ENCODE measurements at regions not wholly inside any gene's neighbourhood (a gene's known extent, or its start where the extent isn't known, plus 50 kb on each side); places are given as distances from the start of the nearest gene placed in this dataset.
"Not testable (repeated sequence)": the region's sequence is repeated elsewhere in the genome, so short reads cannot be mapped to it uniquely, and the experiment has no call there.

DNA sequence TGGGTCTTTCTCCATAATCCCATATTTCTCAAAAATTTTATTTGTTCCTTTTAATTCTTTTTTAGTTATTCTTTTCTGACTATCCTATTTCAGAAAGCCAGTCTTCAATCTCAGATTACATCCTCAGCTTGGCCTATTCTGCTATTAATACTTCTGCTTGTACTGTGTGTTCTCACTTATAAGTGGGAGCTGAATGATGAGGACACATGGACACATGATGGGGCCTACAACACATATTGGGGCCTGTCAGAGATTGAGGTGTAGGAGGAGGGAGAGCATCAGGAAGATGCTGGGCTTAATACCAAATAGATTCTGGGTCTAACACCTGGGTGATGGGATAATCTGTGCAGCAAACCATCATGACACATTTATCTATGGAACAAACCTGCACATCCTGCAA lies 82.3 kb downstream of the MAGEE1 start:
- DNase-seq (ENCODE audit: low spot score): no peak
- intact Hi-C loops (cut with DNase I): no loop called here

DNA sequence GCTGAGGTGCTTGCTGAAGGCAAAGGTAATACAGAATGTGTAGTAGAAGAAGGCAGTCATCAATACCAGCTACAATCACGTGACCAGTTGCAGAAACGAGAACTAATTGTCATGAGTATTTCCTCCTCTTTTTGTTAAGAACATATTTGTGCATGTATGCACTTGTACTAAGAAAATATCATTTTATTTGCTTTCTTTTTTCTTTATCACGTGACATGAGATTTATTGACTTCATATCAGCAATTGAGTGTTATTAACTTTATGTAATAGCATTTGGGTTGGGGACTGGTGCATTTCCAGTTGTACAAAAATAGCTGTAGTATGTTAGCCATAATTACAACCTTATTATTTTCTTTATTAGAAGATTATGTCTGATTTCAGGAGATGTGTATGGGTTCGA lies 90.0 kb downstream of the MAGEE1 start:
- intact Hi-C loops (cut with DNase I): no loop called here
- DNase-seq (ENCODE audit: low spot score): no peak

DNA sequence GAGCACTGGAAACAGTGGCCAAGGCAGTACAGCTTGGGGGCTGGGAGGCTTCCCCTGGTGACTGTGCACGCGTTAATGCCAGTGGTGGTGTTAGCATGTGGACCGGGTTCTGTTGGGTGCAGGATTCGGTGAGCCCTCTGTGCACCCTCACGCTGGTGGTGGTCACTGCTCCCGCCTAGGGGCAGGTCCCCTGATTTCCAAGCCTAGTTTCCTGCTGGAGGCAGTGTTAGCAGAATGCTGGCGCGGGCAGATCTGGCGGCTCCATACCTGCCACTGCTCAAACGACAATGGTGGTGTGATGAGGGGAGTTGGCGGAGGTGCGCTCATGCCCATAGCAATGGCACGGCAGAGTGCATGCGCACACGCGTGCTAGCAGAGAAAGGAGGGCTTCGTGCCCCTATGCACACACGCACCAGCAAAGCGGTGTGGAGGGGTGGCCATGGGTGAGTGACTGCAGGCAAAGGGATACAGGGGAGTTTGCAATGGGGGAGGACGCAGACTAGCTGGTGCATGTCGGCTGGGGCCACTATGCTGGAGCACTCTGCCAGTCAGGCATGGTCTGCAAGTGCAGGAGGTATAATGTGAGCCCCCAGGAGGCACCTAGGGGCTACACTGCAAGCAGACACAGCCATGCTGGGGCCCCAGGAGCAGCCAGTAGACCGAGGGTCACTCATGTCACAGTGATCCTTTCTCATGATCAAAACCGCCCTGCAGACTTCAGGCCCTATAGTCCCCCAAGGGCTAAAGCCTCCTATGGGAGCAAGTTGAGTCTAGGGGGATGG lies 93.0 kb downstream of the MAGEE1 start:
- no peak for DNase-seq (ENCODE audit: low spot score)
- intact Hi-C loops (cut with DNase I): no loop called here

DNA sequence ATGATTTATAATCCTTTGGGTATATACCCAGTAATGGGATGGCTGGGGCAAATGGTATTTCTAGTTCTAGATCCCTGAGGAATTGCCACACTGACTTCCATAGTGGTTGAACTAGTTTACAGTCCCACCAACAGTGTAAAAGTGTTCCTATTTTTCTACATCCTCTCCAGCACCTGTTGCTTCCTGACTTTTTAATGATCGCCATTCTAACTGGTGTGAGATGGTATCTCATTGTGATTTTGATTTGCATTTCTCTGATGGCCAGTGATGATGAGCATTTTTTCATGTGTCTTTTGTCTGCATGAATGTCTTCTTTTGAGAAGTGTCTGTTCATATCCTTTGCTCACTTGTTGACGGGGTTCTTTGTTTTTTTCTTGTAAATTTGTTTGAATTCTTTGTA lies 108.2 kb downstream of the MAGEE1 start:
- DNase-seq (ENCODE audit: low spot score); intact Hi-C loops (cut with DNase I): not testable (repeated sequence)

DNA sequence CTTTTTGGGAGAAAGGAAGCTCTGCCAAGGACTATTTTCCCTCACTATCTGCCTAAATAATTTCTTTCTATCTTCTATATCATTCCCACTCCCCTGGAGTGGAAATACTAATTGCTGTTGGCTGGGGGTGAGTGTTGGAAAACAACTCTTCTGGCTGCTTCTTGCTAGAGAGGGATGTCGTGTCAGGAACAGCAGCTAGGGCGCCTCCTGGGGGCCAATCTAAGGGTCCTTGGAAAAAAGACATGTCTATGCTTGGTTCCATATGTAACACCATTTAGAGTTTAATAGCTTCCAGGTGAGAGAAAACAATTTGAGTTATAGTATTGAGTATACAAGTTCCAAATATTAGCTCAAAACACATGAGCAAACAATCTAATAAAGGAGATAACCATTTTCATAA lies 111.3 kb downstream of the MAGEE1 start:
- DNase-seq (ENCODE audit: low spot score): no peak
- intact Hi-C loops (cut with DNase I): no loop called here

DNA sequence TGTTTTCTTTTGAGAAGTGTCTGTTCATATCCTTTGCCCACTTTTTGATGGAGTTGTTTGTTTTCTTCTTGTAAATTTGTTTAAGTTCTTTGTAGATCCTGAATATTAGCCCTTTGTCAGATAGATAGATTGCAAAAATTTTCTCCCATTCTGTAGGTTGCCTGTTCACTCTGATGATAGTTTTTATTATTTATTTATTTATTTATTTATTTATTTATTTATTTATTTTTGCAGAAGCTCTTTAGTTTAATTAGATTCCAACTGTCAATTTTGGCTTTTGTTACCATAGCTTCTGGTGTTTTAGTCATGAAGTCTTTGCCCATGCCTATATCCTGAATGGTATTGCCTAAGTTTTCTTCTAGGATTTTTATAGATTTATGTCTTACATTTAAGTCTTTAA lies 115.9 kb downstream of the MAGEE1 start:
- intact Hi-C loops (cut with DNase I); DNase-seq (ENCODE audit: low spot score): not testable (repeated sequence)

DNA sequence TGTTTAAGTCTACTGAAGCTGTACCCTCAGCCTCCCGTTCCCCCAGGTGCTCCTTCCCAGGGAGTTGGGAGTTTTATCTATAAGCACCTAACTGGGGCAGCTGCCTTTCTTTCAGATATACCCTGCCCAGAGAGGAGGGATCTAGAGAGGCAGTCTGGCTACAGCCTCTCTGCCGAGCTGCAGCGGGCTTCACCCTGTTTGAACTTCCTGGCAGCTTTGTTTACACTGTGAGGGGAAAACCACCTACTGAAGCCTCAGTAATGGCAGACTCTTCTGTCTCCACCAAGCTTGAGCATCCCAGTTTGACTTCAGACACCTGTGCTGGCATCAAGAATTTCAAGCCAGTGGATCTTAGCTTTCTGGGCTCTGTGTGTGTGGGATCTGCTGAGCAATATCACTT lies 122.5 kb downstream of the MAGEE1 start:
- no peak for DNase-seq (ENCODE audit: low spot score)
- intact Hi-C loops (cut with DNase I): no loop called here

DNA sequence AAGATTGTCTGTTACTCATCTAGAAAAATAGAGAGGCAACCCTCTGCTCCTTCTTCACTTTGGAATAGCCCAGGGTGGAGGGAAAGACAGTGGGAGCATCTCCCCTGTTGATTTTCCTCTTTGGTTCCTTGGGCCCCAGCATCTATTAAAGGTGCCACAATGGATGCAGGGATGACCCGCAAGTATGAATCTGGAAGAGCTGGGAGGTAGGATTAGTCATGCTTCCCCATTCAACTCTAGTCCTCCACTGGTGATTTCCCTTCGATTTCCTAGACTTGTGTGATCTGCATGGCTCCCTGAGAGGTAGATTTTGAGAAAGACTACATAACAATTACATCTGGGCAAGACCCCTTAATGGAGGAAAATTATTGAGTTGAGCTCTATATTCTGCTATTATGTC lies 127.8 kb downstream of the MAGEE1 start:
- intact Hi-C loops (cut with DNase I): no loop called here
- DNase-seq (ENCODE audit: low spot score): no peak

DNA sequence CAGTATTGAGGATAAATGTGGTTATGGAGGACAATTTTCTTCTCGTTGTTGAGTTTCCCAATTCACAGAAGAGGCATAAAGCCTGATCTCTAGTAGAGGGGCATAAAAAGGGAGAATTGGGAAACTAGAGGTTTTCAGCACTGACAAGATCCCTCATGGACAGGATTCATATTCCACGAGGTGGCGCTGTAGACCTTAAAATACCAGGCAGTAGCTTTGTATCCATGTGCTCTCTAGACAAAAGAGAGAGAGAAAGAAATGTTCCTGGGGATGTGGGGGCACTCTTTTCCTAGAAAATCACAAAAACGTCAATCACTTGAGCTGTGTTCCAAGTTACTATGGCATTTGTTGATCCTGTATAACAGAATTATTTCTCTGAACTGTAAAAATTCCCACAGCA lies 128.3 kb downstream of the MAGEE1 start:
- intact Hi-C loops (cut with DNase I): loop anchor here in 1 of 2 donors (2.0 kb wide), 1 partner anchor 63 kb away; no protein-coding TSS in a partner anchor
- no peak for DNase-seq (ENCODE audit: low spot score)

DNA sequence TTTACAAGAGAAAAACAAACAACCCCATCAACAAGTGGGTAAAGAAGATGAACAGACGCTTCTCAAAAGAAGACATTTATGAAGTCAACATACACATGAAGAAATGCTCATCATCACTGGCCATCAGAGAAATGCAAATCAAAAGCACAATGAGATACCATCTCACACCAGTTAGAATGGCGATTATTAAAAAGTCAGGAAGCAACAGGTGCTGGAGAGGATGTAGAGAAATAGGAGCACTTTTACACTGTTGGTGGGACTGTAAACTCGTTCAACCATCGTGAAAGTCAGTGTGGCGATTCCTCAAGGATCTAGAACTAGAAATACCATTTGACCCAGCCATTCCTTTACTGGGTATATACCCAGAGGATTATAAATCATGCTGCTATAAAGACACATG lies 137.3 kb downstream of the MAGEE1 start:
- DNase-seq (ENCODE audit: low spot score); intact Hi-C loops (cut with DNase I): not testable (repeated sequence)

DNA sequence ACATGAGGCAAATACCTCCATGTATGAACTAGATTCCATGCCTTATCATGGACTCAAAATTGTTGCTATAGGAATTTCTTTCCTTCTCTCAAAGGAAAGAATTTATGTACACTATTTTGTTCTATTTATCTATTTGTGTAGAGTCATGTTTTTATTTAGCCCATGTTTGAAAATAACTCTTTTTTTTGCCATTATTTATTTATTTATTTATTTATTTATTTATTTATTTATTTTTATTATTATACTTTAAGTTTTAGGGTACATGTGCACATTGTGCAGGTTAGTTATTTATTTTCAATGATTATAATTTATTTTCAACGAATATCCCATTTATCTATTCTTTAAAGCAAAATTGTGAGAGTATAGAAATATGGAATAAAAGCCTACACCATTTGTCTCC lies 177.9 kb downstream of the MAGEE1 start:
- intact Hi-C loops (cut with DNase I): no loop called here
- DNase-seq (ENCODE audit: low spot score): no peak

DNA sequence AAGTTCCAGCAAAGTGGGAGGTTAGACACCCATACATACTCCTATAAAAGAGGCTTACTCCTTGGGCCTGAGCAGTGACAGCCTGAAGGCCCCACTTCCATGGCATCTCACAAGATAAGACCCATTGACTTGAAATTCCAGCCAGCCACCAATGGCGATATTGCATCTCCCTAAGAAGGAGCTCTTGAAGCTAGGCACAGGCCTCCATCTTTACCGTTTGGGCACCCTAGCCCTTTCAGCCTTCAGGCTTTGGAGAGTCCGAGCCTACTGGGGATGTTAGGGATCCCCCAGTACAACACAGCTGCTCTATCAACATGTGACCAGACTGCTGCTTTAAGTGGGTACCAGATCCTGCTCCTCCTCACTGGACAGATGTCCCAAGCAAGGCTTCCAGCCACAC lies 189.5 kb downstream of the MAGEE1 start:
- no peak for DNase-seq (ENCODE audit: low spot score)
- intact Hi-C loops (cut with DNase I): no loop called here

DNA sequence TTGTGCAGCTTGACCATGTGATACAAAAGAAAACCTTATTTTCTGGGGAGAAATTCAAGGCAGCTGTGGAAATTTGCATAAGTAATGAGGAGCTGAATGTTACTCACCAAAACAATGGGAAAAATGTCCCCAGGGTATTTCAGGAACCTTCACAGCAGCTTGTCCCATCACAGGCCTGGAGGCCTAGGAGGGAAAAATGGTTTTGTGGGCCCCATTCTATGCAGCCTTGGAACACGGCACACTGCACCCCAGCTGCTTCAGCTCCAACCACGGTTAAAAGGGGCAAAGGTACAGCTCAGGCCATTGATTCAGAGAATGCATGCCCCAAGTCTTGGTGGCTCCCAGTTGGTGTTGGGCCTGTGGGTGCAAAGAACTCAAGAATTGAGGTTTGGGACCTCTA lies 216.1 kb downstream of the MAGEE1 start:
- DNase-seq (ENCODE audit: low spot score): no peak
- intact Hi-C loops (cut with DNase I): no loop called here

DNA sequence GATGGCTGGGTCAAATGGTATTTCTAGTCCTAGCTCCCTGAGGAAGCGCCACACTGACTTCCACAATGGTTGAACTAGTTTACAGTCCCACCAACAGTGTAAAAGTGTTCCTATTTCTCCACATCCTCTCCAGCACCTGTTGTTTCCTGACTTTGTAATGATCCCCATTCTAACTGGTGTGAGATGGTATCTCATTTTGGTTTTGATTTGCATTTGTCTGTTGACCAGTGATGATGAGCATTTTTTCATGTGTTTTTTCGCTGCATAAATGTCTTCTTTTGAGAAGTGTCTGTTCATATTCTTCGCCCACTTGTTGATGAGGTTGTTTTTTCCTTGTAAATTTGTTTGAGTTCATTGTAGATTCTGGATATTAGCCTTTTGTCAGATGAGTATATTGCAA lies 223.9 kb downstream of the MAGEE1 start:
- intact Hi-C loops (cut with DNase I); DNase-seq (ENCODE audit: low spot score): not testable (repeated sequence)

DNA sequence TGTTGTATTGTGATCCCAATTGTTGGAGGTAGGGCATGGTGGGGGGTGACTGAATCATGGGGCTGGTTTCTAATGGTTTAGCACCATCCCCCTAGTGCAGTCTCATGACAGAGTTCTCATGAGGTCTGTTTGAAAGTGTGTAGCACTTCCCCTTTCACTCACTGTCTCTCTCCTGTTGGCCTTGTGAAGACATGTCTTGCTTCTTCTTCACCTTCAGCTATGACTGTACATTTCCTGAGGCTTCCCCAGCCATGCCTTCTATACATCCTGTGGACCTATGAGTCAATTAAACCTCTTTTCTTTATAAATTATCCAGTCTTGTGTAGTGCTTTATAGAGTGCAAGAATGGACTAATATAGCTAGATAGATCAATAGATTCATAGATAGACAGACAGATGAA lies 230.0 kb downstream of the MAGEE1 start:
- DNase-seq (ENCODE audit: low spot score): no peak
- intact Hi-C loops (cut with DNase I): no loop called here
